ENCODE measurements at regions not wholly inside any gene's neighbourhood (a gene's known extent, or its start where the extent isn't known, plus 50 kb on each side); places are given as distances from the start of the nearest gene placed in this dataset.

- TF ChIP-seq EP300 (IDR thresholded peaks at IDR 0.05): no peak
- TF ChIP-seq POLR2A (IDR thresholded peaks at IDR 0.05): no peak
- TF ChIP-seq POLR2AphosphoS5 (IDR thresholded peaks at IDR 0.05): no peak
- TF ChIP-seq, protein P1, sequence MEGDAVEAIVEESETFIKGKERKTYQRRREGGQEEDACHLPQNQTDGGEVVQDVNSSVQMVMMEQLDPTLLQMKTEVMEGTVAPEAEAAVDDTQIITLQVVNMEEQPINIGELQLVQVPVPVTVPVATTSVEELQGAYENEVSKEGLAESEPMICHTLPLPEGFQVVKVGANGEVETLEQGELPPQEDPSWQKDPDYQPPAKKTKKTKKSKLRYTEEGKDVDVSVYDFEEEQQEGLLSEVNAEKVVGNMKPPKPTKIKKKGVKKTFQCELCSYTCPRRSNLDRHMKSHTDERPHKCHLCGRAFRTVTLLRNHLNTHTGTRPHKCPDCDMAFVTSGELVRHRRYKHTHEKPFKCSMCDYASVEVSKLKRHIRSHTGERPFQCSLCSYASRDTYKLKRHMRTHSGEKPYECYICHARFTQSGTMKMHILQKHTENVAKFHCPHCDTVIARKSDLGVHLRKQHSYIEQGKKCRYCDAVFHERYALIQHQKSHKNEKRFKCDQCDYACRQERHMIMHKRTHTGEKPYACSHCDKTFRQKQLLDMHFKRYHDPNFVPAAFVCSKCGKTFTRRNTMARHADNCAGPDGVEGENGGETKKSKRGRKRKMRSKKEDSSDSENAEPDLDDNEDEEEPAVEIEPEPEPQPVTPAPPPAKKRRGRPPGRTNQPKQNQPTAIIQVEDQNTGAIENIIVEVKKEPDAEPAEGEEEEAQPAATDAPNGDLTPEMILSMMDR (IDR thresholded peaks at IDR 0.05): no peak
- peaks cover 0 to 35% (median 15%) of the 10 kb centered on the region in 4 donors for H3K9me3 ChIP-seq
- H3K36me3 ChIP-seq: no peaks in the 10 kb centered on the region
- H3K27me3 ChIP-seq: no peaks in the 10 kb centered on the region
- DNase-seq: no peak
- no peak overlapping the region for H3K4me3 ChIP-seq
- intact Hi-C loops (cut with DNase I; ENCODE audit: low total_unique reads): no loop called here
- H3K4me1 ChIP-seq: no peaks in the 10 kb centered on the region
- H3K27ac ChIP-seq: no peak overlapping the region
Observed at GRCh38 chr2:107618769-107619168, 207.9 kb upstream of the RGPD4 start.

- whole genome bisulfite sequencing, 5 donors: 66 to 81% (median 78%) methylated on average over 5 of the region's 5 CpGs
- intact Hi-C loops (cut with DNase I; ENCODE audit: low total_unique reads): no loop called here
- Histone ChIP-seq H3K4me3 (no peak overlapping the region), H3K4me1 (no peaks in the 10 kb centered on the region), H3K9me3 (peaks cover 0 to 35% (median 15%) of the 10 kb centered on the region in 4 donors), H3K27me3 (no peaks in the 10 kb centered on the region), H3K36me3 (no peaks in the 10 kb centered on the region), H3K27ac (no peak overlapping the region)
- DNase-seq: no peak
- TF ChIP-seq, protein P1 (IDR thresholded peaks at IDR 0.05): no peak
- TF ChIP-seq EP300 (IDR thresholded peaks at IDR 0.05): no peak
- TF ChIP-seq POLR2AphosphoS5 (IDR thresholded peaks at IDR 0.05): no peak
Observed at GRCh38 chr2:107621186-107622165, 205.2 kb upstream of the RGPD4 start.

GRCh38 chr2:107622741-107623310 lies 203.9 kb upstream of the RGPD4 start:
- no peaks in the 10 kb centered on the region for H3K27me3 ChIP-seq
- intact Hi-C loops (cut with DNase I; ENCODE audit: low total_unique reads): no loop called here
- 45 to 62% (median 53%) methylated on average over 4 of the region's 4 CpGs for WGBS, 5 donors
- H3K27ac ChIP-seq: no peak overlapping the region
- no peak for DNase-seq
- no peaks in the 10 kb centered on the region for H3K36me3 ChIP-seq
- TF ChIP-seq POLR2AphosphoS5 (IDR thresholded peaks at IDR 0.05): no peak
- TF ChIP-seq, protein P1 (IDR thresholded peaks at IDR 0.05): no peak
- TF ChIP-seq EP300 (IDR thresholded peaks at IDR 0.05): no peak
- no peak for TF ChIP-seq POLR2A (IDR thresholded peaks at IDR 0.05)
- peaks cover 0 to 30% (median 15%) of the 10 kb centered on the region in 4 donors for H3K9me3 ChIP-seq
- no peaks in the 10 kb centered on the region for H3K4me1 ChIP-seq
- H3K4me3 ChIP-seq: no peak overlapping the region

GRCh38 chr2:107625982-107626381 lies 200.7 kb upstream of the RGPD4 start:
- intact Hi-C loops (cut with DNase I; ENCODE audit: low total_unique reads): no loop called here
- Histone ChIP-seq H3K9me3 (peaks cover 0 to 28% (median 13%) of the 10 kb centered on the region in 4 donors), H3K4me3 (no peak overlapping the region), H3K27me3 (no peaks in the 10 kb centered on the region), H3K36me3 (no peaks in the 10 kb centered on the region), H3K4me1 (no peaks in the 10 kb centered on the region), H3K27ac (no peak overlapping the region)
- no peak for TF ChIP-seq POLR2AphosphoS5 (IDR thresholded peaks at IDR 0.05)
- no peak for TF ChIP-seq POLR2A (IDR thresholded peaks at IDR 0.05)
- TF ChIP-seq, protein P1 (IDR thresholded peaks at IDR 0.05): no peak
- no peak for TF ChIP-seq EP300 (IDR thresholded peaks at IDR 0.05)
- no peak for DNase-seq

Measured in stomach (tissue), 8 donors.